NCI-H1417 treated with DMSO at 0.1 percent for 48 hours (cell line): ENCODE measurements at regions not wholly inside any gene's neighbourhood (a gene's known extent, or its start where the extent isn't known, plus 50 kb on each side); places are given as distances from the start of the nearest gene placed in this dataset.
"Not testable (repeated sequence)": the region's sequence is repeated elsewhere in the genome, so short reads cannot be mapped to it uniquely, and the experiment has no call there.

Source experiments
- DNase-seq: peaks from one replicate; lab custom pipeline; 2025; lab: John Stamatoyannopoulos, UW

DNA sequence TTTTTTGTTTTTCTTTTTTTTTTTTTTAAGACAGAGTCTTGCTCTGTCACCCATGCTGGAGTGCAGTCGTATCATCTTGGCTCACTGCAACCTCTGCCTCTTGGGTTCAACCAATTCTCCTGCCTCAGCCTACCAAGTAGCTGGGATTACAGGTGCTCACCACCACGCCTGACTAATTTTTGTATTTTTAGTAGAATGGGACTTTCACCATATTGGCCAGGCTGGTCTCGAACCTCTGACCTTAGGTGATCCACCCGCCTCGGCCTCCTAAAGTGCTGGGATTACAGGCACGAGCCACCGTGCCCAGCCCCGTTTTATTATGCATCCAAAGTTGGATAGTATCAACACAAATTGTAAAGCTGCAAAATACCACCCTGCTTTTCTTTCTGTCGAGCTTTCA, 154.9 kb downstream of the CRPPA start:
- DNase-seq = not testable (repeated sequence)

DNA sequence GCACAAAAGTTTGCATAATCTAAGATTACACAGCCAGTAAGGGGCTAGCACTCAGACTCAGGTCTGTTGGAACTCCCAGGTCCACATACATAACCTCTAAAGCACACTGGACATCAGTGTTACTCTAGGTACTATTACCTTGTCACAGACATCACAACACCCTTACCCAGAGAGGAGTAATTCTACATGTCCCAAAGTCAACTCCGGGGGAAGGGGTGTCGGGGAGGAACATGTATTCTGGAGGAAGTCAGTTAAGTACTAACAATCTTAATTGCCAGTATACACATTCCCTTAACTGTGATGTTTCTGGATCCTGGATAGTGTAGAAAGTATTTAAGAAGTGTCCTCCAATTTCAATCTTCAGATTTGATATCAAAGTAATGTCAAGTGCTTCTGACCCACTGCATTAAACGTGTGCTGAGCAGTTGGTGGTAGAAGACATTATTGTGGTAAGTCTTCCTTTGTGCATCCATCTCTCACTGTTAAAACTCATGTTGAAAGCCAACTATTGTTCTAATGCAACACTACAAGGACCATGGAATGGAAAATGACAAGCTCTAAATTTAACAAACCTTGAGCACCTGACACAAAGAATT, 155.4 kb downstream of the CRPPA start:
- DNase-seq = no peak

DNA sequence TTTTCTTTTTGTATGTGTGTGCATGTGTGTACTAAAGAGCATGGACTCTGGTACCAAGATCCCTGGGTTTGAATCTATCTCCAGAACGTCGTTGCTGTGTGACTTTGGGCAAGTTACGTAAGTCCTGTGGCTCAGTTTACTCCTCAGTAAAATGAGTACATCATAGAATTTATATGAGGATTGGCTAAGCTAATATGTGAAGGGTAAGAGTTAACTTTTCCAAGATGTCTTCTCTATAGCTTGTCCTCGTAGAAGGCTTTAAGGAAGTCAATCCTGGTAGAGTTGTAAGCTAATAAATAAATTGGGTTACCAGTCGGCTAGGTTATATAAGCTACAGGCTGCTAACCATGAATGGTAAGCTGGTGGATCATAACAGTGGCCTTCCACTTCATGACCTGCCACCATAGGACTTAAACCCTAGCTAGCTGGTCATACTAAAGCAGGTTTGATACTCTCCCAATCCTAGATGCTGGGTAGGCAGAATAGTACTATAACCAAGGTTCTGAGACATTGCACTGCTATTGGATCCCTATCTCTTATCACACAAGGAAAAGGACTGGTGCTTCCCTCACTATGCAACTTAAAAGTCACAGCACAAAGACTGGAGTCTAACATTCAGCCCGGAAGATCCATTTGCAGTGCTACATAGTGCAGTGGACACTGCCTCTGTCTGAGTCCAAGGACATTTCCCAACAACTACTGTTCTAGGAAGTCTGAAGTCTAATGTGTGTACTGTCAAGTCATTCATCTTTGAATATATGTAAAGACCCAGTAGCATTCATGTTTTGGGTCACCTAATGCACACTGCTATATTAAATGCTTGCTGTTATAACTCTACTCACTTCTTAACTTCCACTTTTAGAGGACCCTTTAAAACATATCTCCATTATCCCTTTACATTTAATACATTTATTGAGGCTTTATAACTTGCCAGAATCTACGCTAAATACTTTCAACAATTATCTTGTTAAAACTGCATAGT, 156.2 kb downstream of the CRPPA start:
- no peak for DNase-seq

DNA sequence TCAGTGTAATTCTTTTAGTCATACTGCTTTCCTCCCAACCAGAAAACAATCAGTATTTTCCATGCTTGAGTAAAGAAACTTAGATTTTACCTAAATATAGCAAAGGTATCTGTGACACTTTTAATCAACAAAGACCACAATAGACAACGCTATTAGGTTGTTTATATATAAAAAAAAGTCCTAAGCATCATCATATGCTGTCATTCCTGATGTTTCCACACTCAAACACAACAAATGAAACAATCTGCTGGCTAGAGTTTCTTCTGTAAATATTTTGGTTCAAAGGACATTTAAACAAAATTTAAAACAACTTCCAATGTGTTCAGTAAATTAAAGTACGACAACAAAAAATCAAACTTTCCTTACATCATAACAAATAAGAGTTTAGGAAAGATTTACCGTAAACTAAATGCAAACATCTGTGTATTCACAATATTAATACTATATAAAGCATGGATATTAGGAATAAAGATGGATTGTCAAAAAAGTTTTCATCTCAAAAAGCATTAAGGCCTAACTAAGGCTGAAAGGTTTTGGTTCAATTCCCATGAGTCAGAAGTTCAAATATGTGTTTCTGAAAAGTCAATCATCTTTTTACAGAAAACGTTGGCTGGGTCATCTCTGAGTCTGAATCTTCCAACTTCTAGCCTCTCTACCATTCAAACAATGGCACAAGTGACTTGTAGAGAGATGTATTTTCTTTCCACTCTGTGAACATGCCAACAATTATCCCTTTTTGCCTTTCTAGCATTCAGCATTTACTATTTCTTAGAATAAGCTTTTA, 157.1 kb downstream of the CRPPA start:
- no peak for DNase-seq

DNA sequence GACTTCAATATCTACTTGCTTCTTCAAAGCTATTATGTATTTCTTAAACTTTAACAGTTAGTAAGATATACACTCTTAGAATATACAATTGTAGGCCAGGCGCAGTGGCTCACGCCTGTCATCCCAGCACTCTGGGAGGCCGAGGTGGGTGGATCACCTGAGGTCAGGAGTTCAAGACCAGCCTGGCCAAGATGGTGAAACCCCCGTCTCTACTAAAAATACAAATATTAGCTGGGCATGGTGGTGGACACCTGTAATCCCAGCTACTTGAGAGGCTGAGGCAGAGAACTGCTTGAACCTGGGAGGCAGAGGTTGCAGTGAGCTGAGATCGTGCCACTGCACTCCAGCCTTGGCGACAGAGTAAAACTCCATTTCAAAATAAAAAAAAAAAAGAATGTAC, 158.0 kb downstream of the CRPPA start:
- not testable (repeated sequence) for DNase-seq

DNA sequence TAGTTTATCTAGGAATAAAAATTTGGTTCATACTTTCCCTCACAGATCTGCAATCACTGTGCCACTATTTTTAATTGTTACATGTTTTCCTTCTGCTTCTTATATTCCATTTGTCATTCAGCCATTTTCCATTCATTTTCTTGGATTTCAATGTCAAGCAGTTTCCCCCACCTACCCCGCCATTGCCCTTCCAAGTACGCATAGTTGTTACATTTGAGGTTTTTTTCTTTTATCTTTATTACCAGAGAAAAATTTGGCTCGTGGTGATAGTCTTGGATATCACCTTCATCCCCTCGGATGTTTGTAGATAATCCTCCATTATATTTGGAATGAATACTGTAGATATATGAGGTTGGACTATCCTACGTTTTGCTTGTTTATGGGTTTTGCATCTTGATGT, 159.7 kb downstream of the CRPPA start:
- no peak for DNase-seq

DNA sequence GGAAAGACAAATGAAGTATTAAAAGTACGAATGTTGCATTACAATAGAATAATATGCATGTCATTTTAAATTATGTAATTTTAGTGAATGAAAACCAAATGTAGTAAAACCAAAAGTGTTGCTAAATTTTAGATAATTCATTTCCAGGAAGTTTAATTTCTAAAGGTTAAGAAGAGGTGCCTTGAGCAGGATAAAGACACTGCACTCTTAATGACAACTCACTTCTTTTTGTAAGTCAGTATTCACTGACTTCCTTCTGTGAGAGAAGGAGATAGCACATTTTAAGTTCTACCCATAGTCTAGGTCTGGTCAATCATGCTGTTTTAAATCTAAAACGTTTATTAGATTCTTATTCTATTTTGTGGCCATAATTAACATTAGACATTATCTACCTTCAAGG, 160.2 kb downstream of the CRPPA start:
- DNase-seq = no peak

DNA sequence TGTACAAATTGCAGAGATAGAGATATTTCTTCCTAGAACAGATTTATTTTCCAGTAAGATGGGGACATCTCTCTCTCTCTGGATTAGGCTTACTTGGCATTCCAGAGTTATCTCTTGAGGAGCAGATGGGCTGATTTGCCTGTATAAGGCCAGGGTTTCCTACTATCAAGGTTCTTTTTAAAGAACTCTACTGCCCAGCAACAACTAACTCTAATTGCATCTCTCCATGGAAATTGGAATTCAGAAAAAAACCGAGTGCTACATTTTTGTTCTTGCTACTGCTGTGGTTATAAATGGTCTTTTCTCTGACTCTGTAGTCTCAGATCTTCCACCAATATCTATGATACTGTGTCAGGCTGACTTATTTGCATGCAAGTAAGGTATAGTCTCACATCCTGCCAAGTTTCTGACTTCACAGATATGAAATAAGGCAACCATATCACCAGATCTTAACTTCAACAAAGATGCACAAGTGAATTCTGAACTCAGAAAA, 161.1 kb downstream of the CRPPA start:
- no peak for DNase-seq

DNA sequence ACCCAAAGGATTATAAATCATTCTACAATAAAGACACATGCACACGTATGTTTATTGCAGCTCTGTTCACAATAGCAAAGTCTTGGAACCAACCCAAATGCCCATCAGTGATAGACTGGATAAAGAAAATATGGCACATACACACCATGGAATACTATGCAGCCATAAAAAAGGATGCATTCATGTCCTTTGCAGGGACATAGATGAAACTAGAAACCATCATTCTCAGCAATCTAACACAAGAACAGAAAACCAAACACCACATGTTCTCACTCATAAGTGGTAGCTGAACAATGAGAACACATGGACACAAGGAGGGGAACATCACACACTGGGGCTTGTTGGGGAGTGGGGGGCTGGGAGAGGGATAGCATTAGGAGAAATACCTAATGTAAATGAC, 164.9 kb downstream of the CRPPA start:
- not testable (repeated sequence) for DNase-seq

DNA sequence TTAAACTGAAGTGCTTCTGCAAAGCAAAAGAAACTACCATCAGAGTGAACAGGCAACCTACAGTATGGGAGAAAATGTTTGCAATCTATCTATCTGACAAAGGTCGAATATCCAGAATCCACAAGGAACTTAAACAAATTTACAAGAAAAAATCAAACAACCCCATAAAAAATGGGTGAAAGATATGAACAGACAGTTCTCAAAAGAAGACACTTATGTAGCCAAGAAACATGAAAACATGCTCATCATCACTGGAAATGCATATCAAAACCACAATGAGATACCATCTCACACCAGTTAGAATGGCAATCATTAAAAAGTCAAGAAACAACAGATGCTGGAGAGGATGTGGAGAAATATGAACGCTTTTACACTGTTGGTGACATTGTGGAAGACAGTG, 165.4 kb downstream of the CRPPA start:
- not testable (repeated sequence) for DNase-seq

DNA sequence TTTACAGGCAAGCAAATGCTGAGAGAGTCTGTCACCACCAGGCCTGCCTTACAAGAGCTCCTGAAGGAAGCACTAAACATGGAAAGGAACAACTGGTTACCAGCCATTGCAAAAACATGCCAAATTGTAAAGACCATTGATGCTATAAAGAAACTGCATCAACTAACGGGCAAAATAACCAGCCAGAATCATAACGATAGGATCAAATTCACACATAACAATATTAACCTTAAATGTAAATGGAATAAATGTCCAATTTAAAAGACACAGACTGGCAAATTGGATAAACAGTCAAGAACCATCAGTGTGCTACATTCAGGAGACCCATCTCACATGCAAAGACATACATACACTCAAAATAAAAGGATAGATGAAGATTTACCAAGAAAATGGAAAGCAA, 170.7 kb downstream of the CRPPA start:
- not testable (repeated sequence) for DNase-seq

DNA sequence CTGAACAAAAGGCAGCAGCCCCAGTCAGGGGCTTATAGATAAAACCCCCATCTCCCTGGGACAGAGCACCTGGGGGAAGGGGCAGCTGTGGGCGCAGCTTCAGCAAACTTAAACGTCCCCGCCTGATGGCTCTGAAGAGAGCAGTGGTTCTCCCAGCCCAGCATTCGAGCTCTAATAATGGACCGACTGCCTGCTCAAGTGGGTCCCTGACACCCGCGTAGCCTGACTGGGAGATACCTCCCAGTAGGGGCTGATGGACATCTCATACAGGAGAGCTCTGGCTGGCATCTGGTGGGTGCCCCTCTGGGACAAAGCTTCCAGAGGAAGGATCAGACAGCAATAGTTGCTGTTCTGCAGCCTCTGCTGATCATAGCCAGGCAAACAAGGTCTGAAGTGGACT, 172.1 kb downstream of the CRPPA start:
- not testable (repeated sequence) for DNase-seq

DNA sequence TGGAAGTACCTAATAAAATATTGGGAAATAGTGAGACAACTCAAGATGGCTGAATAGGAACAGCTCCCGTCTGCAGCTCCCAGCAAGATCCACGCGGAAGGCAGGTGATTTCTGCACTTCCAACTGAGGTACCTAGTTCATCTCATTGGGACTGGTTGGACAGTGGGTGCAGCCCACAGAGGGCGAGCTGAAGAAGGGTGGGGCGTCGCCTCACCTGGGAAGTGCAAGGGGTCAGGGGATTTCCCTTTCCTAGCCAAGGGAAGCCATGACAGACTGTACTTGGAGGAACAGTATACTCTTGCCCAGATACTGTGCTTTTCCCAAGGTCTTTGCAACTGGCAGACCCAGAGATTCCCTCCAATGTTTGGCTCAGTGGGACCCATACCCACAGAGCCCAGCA, 172.8 kb downstream of the CRPPA start:
- DNase-seq = not testable (repeated sequence)

DNA sequence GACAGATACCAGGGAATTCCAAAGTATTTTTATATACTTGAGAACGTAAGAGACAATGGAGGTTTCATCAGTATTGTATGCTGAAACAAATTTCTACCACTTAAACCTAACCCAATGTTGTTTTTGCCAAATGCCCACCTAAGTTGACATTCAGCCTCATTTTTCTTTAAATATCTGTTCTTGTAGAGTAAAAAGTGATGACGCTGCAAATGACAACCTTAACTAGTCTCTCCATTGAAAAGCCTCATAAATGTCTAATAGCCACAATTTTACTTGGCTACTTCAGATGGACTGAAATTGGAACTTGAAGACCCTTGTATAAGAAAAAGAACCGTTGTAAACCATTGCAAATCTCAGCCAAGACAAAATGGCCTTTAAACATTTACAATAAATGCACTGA, 176.9 kb downstream of the CRPPA start:
- no peak for DNase-seq

DNA sequence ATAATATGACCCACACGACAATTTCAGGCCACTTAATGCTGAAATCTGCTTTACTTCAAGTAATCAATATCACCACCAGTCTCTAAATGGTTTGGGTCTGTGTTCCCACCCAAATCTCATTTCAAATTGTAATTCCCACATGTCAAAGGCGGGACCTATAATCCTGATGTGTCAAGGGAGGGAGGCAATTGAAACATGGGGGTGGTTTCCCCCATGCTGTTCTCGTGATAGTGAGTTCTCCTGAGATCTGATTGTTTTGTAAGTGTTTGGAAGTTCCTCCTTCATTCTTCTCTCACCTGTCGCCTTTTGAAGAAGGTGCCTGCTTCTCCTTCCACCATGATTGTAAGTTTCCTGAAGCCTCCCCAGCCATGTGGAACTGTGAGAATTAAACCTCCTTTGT, 178.4 kb downstream of the CRPPA start:
- DNase-seq = no peak

DNA sequence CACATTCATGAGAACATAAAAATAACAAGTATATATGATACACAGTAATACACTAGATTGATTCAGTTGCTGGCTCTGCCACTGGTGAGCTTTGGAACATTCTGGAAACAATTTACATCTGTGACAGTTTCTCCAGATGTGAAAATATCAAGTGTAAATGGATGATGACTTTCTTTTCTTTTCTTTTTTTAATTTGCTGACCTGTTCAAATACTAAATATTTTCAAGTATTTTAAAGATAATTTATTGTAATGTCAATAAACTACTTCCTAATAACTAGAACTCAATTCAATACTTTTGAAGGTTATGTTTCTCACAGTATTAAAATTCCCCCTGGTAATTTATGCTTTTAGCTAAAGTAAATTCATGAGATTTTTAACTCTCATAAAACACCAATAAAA, 180.3 kb downstream of the CRPPA start:
- DNase-seq = no peak

DNA sequence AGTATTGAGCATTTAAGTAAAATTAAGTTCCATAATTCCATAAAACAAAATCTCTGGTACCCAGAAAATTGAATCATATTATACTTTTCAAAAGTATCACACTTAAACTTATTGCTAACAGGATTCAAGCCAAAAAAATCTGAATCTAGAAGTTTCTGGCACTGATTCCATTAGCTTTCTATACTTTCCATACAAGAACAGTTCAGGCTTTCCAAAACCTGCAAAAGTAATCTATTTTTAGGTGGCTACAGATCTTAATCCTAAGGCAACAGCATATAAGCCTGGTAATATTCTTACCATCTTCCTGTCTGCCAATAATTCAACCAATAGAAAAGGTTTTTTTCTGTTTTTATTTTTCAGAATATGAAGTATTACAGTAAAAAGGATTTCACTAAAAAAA, 185.0 kb downstream of the CRPPA start:
- no peak for DNase-seq

DNA sequence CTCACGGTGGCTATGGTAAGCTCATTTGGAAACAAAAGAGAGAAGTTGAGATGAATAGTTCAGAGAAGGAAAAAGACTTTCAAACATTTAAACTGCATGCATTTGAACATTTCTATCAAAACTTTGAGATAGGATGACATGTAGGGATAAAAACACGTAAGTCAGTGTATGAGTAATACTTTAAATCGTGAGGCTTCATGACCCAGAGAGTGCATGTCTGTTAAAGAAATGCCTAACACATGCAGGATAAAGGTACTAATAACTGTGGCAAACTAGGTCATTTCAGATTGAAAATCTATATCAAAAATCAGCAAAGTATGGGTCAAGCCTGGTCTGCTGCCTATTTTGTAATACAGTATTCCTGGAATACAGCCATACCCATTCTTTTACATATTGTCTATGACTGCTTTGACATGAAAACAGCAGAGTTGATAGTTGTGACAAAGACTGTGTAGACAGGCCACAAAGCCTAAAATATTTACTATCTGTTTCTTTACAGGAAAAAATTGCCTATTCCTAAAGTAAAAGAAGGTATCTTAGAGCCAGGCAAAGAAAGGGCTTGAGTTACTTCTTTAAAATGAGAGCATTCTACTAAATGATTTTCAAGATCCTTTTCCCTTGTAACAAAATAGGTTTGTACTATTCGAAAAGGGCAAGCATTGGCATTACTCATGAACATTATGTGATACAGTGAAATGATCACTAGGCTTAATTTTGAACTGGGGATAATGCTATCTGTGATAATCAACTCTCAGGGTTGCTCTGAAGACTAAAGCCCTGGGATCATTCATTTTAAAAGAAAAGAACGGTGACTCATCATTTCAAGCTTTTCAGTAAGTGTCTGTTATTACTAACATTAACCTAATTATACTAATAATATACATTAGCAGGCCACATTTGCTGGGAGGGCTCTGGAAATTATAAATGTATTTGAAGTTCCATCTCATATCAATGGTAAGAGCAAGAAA, 185.9 kb downstream of the CRPPA start:
- DNase-seq = no peak

DNA sequence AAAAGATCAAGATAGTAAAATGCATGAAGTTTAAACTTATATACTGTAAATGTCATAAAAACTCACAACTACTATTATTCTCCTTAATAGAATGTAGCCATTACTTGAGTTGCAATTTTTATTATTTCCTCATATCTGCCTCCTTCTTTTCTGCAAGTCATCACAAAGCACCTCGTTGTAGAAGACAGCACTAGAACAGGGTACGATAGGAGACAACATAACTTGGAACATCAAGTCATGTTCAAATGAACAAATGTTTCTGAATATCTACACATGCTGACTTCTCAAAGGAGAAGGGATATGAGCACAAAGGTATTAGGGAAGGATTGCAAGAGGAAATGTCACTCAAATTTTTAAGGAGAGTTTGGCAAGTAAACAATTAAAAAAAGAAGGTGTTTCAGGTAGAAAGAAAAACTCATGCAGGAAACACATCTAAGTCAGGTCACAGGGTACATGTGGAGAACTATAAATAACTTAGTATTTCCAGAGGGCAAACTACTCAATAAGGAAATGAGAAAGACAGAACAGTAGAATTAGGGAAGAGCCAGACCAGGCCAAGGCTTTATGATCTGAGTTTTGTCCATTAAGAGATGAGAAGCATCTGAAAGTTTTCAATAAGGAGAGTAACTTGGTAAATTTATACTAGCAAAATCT, 186.7 kb downstream of the CRPPA start:
- no peak for DNase-seq

DNA sequence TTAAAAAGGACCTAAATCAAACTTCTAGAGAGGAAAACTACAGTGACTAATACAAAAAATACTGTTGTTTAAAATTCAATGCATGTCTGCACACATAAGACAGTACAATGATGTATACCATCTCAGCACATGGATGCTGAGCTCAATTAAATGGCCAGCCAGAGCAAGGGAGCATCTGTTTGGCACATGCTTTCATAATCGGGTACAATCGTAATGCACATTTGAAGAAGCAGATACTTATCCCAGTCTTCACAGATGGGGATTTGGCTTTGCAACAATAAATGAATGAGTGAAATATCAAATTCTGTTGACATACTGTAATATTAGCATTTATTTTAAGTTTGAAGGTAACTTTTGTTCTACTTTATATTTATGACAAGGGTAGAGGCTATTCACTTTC, 187.8 kb downstream of the CRPPA start:
- no peak for DNase-seq

DNA sequence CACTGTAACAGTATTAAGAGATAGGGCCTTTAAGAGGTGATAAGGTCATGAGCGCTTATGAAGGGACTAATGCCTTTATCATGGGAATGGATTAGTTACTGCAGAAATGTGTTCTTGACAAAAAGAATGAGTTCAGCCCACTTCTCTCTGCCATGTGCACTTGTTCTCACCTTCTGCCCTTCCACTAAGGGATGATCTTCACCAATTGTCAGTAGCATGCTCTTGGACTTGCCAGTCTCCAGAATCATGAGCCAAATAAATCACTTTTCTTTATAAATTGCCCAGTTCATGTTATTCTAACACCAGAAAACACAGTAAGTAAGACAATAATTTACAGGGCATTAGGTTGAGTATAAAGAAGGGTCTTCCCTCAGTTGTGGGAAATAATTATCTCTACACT, 189.1 kb downstream of the CRPPA start:
- no peak for DNase-seq
